Superior temporal gyrus (tissue), 1 donor: ENCODE measurements at regions not wholly inside any gene's neighbourhood (a gene's known extent, or its start where the extent isn't known, plus 50 kb on each side); places are given as distances from the start of the nearest gene placed in this dataset.
"Not testable (repeated sequence)": the region's sequence is repeated elsewhere in the genome, so short reads cannot be mapped to it uniquely, and the experiment has no call there.

Source experiments
- DNase-seq: peaks from one replicate; pipeline ENCODE4 v3.0.0-alpha.2; 2016; ENCODE audit errors: extremely low spot score

DNA sequence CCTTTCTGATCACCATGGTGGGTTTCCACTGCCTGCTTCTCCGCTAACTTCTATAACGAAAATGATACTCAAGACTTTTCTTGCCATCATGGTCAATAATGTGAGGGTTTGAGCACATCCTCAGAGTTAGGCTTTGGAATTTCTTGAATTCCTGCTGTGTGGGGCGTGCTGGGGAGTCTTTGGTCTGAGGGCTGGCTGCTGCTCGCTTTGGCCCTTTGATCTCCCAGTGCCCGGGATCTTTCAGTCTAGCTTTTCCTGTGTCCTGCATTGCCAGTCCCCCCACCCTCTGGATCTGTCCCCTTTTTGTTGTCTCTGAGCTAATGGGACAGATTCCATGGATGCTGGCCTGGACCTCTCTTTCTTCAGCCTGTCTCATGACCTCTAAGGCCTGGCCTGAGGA, 182.6 kb downstream of the NPIPA7 start:
- DNase-seq = not testable (repeated sequence)

DNA sequence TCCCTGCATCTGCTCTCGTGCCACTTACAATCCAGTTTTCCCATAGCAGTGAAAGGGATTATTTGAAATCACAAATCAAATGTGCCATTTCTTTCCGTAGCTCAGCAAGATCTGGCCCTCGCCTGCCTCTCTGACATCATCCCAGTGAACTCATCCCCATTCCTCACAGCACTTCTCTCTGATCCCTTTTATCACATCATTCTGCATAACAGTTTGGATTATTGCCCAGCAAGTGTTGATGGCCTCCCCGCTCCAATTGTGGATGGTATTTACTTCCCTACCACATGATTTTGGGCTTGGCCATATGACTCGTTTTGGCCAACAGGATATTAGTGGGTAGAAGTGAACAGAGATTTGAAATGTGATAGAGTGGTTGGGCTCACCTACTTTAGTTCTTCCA, 185.0 kb downstream of the NPIPA7 start:
- not testable (repeated sequence) for DNase-seq

DNA sequence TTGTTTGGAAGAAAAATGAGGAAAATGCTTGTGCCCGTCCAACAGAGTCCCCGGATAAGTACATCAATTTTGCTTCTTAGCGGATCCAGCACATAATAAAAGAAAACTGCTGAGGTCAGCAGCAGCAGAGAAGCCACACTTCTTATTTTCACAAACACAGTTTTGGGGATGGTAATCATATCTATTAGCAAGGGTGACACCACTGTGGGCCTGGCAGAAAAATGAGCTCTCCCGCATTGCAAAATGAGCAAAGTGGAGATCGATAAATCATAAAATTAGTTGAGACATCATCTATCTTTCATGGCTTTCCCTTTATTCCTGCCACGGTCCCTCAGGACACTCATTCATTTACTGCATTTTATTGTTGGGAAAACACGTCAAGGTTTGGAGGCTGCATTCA, 186.4 kb downstream of the NPIPA7 start:
- not testable (repeated sequence) for DNase-seq

DNA sequence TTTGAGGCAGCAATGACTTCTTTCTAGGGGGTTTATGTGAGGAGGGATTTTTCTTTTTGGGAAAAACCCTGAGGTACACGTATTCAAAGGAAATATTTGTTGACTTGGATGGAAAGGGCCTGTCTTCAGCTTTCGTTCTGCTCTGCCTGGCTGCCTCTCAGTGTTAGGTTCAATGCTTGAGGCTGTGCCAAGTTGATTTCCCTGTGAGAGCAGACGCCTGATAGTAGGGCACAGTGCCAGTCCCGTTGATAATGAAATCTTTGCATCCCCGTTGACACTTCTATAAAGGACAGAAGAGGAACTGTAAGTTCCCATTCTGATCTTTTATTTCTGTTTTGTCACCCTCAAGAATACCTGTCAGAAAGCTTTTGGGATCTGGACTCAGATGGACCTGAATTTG, 191.1 kb downstream of the NPIPA7 start:
- DNase-seq = not testable (repeated sequence)

DNA sequence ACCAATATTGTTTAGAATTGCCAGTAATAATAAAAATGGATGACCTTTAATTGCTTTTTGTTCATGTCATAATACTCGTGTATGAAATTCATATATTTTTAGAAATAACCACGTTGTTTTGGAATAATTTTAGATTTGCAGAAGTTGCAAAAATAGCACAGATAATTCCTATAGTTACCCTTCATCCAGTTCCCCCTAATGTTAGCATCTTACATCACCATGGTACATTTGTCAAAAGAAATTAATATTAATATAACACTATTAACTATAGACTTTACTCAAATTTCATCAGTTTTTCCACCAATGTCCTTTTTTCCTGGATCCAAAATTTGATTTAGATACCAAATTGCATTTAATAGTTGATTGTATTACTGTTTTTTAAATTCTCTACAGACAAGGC, 191.9 kb downstream of the NPIPA7 start:
- DNase-seq = not testable (repeated sequence)

DNA sequence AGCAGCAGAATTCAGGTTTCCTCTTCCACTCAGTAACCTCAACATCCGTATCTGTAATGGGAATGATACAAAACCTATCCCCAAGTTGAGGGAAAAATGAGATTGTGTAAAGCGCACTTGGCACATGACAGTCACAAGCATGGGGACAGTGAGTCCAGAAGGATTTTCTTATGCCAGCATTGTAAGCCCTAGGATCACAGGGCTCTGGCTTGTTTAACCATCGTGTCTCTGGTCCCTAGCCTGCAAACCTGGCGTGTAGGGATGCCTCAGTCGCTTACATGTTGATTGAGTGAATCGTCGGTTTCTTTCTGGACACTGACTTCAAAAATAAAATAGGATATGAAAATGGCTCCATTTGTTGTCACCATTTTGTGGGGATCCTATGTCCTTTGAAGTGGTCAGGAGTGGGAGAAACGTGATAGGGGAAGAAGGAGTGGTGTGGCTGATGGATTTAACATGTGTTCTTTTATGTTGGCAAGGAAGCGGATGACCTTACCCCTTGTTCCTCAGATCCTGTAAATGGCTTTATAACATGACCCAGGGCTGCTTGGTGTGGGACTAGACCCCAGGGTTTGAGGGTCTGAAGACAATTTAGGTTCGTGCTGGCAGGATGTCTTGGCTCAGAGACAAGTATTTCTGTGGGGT, 193.3 kb downstream of the NPIPA7 start:
- not testable (repeated sequence) for DNase-seq

DNA sequence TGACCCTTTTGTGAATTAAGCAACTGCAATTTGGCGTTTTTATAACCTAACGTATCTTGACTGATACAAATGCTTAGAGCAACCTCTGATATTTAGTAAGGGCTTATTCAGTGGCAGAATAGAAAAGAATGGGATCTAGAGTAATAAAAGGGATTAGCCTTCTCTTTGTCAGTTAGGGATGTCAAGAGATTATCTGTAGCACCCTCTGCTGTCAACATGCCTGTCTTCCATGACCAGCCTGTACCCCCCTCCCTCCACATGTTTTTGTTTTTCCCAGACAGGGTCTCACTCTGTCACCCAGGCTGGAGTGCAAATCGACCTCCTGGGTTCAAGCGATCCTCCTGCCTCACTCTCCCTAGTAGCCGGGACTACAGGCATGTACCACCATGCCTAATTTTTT, 198.1 kb downstream of the NPIPA7 start:
- DNase-seq = not testable (repeated sequence)

DNA sequence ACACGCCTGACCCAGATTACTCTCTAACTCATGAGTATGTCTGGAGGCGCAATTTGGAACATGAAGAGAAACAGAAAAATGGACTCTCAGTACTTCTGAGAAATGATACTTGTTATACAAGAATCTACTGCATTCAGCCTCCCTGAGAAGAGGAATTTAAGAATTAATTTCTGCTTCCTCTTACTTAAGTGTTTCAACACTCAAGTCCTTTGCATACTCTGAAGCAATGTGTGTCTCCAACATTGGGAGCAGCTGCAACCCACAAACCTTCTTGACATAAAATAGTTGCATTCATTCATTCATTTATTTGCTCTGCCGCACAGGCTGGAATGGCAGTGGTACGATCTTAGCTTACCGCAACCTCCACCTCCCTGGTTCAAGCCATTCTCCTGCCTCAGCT, 199.8 kb downstream of the NPIPA7 start:
- no peak for DNase-seq

DNA sequence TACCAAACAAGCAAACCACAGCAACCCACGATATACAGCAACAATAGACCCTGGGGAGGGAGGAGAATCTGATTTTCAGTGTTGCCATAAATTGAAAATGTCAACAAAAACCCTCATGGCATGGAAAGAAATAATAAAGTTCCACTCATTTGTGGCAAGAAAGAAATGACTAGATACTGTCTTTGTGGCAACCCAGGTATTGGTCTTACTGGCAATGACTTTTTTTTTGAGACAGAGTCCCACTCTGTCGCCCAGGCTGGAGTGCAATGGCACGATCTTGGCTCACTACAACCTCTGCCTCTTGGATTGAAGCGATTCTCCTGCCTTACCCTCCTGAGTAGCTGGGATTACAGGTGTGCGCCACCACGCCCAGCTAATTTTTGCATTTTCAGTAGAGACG, 204.0 kb downstream of the NPIPA7 start:
- not testable (repeated sequence) for DNase-seq

DNA sequence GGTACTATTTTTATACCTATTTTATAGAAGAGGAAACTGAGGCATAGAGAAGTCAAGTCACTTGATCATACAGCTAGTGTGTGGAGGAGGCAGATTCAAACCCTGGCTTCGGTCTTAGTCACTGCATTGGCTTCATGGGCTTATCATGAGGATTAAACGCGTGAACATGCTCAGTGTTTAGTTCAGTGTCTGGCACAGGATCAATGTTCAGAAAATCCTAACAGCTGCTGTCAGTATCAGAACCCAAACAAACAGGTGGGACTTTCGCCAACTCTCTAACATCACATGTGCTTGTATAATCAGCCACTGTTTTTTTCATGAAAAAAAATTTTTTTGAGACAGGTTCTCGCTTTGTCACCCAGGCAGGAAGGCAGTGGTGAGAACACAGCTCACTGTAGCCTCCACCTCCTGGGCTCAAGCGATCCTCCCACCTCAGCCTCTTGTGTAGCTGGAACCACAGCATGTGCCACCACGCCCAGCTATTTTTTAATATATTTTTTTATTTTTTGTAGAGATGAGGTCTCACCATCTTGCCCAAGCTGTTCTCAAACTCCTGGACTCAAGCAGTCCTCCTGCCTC, 207.2 kb downstream of the NPIPA7 start:
- not testable (repeated sequence) for DNase-seq

DNA sequence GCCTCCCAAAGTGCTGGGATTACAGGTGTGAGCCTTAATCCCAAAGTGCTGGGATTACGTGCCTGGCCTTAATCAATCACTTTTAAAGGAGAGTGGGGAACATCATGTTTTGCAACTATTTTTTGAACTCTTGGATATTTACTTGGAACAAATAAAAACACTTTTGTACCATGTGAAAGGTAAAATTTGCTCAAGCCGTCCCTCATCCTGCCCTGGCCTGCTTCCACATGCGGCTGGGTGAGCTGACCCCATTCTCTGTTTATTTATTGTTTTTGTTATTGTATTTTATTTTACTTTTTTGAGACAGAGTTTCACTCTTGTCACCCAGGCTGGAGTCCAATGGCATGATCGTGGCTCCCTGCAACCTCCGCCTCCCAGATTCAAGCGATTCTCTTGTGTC, 208.0 kb downstream of the NPIPA7 start:
- DNase-seq = not testable (repeated sequence)

DNA sequence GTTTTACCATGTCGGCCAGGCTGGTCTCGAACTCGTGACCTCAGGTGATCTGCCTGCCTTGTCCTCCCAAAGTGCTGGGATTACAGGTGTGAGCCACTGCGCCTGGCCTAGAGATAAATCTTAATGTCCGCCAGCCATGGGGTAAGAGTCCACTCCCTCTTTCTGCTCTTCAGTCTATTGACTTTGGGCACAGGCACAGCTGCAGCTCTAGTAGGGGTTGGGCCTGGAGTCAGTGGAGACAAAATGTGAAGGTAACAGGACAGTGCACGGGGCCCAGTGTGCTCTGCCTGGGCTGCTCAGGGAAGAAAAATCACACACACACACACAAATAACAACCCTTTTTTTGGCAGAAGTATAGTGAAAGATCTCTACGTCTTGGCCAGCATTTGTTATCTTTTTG, 209.5 kb downstream of the NPIPA7 start:
- DNase-seq = not testable (repeated sequence)

DNA sequence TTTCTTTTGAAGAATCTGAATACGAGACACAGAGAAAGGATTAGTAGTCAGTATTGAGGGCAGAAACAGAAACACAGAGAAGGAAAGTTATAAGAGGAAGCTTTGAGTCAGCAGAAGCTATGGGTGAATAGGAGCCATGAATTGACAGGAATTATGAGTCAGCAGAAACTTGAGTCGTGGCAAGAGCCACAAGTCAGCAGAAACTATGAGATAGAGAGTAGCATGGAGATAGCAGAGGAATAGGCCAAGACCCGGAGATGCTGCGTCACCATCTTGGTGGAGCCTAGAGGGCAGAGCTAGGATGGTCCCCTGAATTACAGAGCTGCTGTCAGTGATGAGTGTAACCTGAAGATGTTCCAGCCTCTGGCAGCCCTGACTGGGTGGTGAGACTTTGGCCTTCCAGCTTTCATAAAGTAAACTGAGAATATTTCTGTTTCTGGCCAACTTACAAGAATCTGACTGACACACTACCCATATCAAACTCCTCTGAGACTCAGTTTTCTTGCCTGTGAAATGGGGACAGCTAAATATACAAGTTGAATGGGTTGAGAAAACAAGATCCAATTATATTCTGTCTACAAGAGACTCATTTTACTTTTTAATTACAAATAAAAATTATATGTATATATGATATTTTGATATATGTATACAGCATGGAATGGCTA, 211.8 kb downstream of the NPIPA7 start:
- DNase-seq = not testable (repeated sequence)

DNA sequence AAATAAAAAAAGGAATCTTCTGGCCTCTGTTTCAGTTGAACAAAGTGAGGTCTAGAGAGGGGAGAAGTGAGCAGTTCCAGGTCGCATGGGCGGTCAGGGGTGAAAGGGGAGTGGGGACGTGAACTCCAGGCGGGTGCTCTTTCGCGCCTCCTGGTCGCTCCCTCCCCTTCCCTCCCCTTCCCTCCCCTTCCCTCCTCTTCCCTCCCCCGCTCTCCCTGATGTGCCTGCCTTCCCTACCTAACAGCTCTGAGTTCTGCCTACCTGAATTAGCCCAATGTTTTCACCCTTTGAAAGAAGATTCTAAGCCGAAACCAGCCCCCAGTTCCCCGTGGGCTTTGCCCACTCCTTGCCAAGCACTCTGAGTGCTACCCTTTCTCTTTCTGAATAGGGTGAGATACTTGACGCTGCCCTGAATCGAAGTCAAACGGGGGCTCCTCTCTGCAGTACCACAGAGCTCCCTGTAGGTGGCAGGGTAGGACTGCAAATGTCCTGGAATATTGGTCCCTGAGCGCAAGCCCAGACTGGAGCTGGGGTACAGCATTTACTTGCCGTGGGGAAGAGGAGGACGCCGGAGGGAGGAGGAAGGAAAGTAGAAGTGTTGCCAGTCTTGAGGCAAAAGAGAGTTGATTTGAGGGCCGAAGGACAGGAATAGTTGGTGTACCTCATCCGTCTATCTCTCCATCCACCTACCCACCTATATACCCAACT, 214.4 kb downstream of the NPIPA7 start:
- DNase-seq = peak; percentile 13

DNA sequence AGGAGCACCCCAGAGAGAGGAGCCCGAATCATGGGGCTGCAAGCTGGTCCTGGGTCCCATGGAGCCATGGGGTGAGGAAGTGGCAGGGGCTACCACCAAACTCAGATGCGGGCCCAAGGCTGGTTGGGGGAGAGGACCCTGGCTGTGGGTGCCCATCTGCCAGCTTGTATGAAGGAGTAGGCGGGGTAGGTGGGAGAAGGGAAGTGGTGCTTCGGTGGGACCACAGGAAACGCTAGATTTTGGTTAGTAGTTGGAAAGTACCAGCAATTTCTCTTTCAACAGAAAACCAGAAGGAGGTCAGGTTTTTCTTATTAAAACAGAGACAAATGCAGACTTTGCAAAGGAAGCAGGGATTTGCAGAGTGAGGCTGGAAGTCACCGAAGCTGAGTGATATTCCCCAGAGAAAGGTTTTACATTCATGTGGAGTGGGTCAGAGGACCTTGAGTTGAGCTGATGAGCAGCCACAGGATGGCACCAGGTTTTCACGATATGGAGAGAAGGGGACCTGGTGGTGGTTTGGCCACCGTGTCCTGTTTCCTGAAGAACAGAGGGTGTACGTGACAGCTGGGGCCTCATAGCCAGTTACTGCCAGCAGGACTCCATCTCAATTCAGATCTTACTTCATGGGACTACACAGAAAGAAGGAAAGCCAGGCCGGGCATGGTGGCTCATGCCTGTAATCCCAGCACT, 216.2 kb downstream of the NPIPA7 start:
- DNase-seq = not testable (repeated sequence)

DNA sequence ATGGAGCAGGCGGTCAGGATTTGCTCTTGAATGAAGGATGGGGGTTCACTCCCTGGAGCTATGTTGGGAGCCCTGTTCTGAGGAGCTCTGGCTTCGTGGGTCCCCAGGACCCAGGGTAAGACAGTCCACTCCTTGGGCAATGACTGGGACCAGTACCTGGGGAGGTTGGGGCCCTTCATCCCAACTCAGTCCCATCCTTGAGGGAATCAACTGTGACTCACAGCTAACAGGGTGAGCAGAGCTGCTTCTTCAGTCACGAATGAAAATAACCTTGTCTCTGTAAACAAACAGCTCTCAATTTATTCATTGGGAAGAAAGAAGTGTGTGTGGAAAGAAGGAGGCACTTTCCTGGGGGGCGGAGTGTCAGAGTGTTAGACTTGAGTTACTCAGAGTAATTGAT, 222.3 kb downstream of the NPIPA7 start:
- DNase-seq = not testable (repeated sequence)

DNA sequence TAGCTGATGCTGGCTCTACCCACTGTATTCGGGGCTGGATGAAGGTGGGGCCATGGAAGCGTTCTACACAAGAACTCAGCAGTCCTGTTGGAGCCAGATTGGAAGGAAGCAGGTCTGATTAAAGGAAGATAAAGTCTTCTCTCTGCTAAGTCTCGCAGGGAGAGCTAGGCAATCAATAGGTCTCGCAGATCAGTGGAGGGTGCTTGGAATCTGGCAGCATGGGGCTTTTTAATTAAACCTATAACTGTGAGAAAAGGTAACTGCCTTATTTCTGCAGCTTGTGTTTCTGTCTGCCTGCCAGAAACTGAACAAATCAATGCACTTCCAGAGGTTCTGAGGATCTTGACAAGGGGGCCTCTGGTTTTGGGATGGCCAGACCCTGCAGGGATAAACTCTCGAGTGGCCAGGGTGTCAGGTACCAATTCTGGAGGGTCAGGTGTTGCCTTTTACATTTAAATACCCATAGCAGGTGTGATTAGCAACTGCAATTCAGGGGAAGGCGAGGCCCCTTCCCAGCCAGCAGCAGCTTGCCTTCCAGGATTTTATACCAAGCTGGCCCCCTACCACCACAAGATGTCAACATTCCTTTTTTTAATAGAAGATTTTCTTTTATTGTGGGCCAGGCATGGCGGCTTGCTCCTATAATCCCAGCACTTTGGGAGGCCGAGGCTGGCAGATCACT, 228.6 kb downstream of the NPIPA7 start:
- DNase-seq = not testable (repeated sequence)

DNA sequence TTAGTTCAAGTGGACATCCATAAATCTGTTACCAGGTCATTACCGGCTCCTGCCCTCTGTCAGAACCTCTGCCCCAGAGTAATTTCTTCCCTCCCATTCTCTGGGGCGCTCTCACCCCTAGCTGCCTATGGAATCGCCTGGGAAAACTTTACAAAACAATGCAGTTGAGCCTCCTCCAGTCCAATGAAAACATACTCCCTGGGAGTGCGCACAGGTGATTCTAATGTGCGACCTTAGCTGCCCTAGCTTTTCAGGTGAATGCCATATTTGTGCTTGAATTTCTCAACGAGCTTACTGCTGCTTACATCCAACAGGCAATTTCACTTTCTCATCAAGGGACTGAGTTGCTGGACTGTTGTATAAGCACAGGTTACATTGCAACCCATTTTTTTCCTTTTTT, 230.7 kb downstream of the NPIPA7 start:
- DNase-seq = not testable (repeated sequence)

DNA sequence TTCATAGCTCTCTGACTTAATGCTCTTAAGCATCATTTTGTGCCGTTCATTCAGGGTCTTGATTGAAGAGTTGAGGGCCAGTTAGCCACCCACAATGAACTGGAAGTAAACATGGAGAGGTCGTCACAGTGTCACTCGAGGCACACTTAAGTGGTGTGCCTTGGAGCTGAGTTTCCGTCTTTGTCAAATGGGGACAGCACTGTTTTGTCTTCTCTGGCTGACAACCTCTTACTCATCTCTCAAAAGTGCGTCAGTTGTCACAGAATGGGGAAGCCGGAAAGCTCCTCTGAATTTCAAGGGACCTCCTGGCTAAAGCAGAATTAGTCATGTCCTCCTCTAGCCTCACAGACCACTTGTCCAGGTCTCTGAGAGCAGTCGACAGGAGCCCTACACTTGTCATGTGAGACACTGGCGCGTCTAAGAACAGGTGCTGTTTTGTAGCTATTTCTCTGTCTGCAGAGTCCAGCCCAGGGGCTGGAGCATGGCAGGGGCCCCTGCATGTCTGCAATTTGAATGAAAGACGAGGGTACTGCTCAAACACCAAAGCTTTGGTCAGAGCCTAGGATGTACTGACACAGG, 231.5 kb downstream of the NPIPA7 start:
- not testable (repeated sequence) for DNase-seq

DNA sequence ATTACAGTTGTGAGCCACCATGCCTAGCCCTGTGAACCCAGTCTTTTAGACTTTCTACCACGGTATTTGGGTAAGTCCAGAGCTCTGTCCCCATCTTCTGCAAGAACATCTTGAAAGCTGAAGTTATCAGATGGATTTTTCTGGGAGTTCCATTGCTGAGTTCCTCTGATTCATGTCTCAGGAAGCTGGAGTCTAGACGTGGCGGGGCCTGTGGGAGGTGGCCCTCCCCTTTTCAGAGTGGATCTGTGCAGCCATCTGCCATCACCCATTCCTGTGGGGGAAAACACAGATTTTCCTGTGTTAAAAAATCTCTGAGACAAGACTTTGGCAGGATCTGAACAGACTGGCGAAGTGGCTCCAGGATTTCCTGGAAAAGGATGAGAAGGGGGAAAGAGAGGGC, 234.3 kb downstream of the NPIPA7 start:
- not testable (repeated sequence) for DNase-seq

DNA sequence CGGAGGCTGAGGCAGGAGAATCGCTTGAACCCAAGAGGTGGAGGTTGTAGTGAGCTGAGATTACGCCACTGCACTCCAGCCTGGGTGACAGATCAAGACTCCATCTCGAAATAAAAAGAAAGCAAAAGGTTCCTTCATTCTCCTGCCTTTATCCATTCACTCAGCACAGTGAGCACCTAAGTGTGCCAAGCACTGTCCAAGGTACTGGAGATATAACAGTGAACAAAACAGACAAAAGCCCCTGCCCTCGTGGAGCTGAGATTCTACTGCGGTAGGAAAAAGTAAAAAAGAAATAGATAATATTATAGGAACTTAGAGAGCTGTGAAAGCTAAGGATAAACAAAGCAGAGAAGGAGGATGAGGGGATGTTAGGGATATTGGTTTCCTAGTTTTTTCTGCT, 235.5 kb downstream of the NPIPA7 start:
- not testable (repeated sequence) for DNase-seq
